ENCODE measurements at regions not wholly inside any gene's neighbourhood (a gene's known extent, or its start where the extent isn't known, plus 50 kb on each side); places are given as distances from the start of the nearest gene placed in this dataset.

GRCh38 chr4:117702353-117702752 is 331.9 kb upstream of the NDST3 start:
- H3T11ph ChIP-seq (ENCODE audit: low read length): no peak overlapping the region
- no peak overlapping the region for H3K18ac ChIP-seq (ENCODE audit: insufficient read length, low read depth, low read length)
- H3K4me1 ChIP-seq (ENCODE audit: insufficient read depth, low read length): no peaks in the 10 kb centered on the region
- no peaks in the 10 kb centered on the region for H3K4me1 Mint-ChIP-seq
- H3K27me3 Mint-ChIP-seq (ENCODE audit: low read depth): no peaks in the 10 kb centered on the region
- H3K9me3 Mint-ChIP-seq: peaks cover 7 to 12% of the 10 kb centered on the region in 2 experiments; a peak in 4 of 5 replicates
- peaks cover 0 to 4% (median 0%) of the 10 kb centered on the region in 3 experiments; a peak in 1 of 7 replicates for H3K36me3 Mint-ChIP-seq (ENCODE audit: insufficient read depth in 1 of 3, low read depth in 3 of 3)
- no peak overlapping the region for H2BK120ac ChIP-seq (ENCODE audit: low read depth, low read length, poor library complexity, severe bottlenecking)
- H3K23me2 ChIP-seq (ENCODE audit: insufficient read length, low read depth, low read length, poor library complexity, severe bottlenecking): no peaks in the 10 kb centered on the region
- H3K4me2 ChIP-seq (ENCODE audit: insufficient read depth, insufficient read length, low read length): no peak overlapping the region
- no peaks in the 10 kb centered on the region for H3K27me3 ChIP-seq (ENCODE audit: insufficient read depth, low read length)
- no peak overlapping the region for H2AK5ac ChIP-seq (ENCODE audit: insufficient read length, low read length)
- H3K79me1 ChIP-seq (ENCODE audit: insufficient read depth, low read depth, low read length, poor library complexity, severe bottlenecking): no peaks in the 10 kb centered on the region
- no peak overlapping the region for H4K8ac ChIP-seq (replicated peaks; ENCODE audit: insufficient read length, low read depth, low read length)
- H3K23ac ChIP-seq (ENCODE audit: insufficient read length, low read depth, low read length): no peak overlapping the region
- no peak overlapping the region for H3K4ac ChIP-seq (ENCODE audit: low read depth, low read length)
- H2BK15ac ChIP-seq (ENCODE audit: low read depth, low read length): no peak overlapping the region
- H3K27ac ChIP-seq (ENCODE audit: insufficient read length, low read depth, low read length): no peak overlapping the region
- no peak overlapping the region for H2BK5ac ChIP-seq (ENCODE audit: insufficient read length, low read length)
- TF ChIP-seq CTCF (conservative IDR thresholded peaks at IDR 0.05): no peak
- DNase-seq: no peak
- no peak overlapping the region for H3K56ac ChIP-seq (ENCODE audit: insufficient read length, low read depth, low read length)
- no peak overlapping the region for H3K9ac ChIP-seq (ENCODE audit: extremely low read depth, insufficient read length, low read length)
- no peak overlapping the region for H2BK20ac ChIP-seq (ENCODE audit: low read depth, low read length, poor library complexity, severe bottlenecking)
- no peak overlapping the region for H3K14ac ChIP-seq (ENCODE audit: insufficient read depth, low read length)
- 100% methylated on average over 2 of the region's 3 CpGs for WGBS (ENCODE audit: extremely low coverage, insufficient read length, low lambda C conversion rate)
- H2AFZ ChIP-seq (ENCODE audit: low read length): no peak overlapping the region
- H4K91ac ChIP-seq (ENCODE audit: insufficient read length, low read depth, low read length): no peak overlapping the region
- H4K20me1 ChIP-seq (ENCODE audit: control insufficient read depth, insufficient read depth, insufficient read length): no peaks in the 10 kb centered on the region
- no peak overlapping the region for H3K4me3 Mint-ChIP-seq
- H3K9me3 ChIP-seq (ENCODE audit: control insufficient read depth, low read depth, low read length): no peaks in the 10 kb centered on the region
- no peak overlapping the region for H3K27ac Mint-ChIP-seq
- no peak overlapping the region for H4K5ac ChIP-seq (ENCODE audit: insufficient read length, low read depth, low read length)
- H3K79me2 ChIP-seq (ENCODE audit: insufficient read depth, low read length): no peaks in the 10 kb centered on the region
- no peak overlapping the region for H2BK12ac ChIP-seq (ENCODE audit: insufficient read length, low read depth, low read length)

Measured in H9 (cell line).